ENCODE measurements at regions not wholly inside any gene's neighbourhood (a gene's known extent, or its start where the extent isn't known, plus 50 kb on each side); places are given as distances from the start of the nearest gene placed in this dataset.

DNA sequence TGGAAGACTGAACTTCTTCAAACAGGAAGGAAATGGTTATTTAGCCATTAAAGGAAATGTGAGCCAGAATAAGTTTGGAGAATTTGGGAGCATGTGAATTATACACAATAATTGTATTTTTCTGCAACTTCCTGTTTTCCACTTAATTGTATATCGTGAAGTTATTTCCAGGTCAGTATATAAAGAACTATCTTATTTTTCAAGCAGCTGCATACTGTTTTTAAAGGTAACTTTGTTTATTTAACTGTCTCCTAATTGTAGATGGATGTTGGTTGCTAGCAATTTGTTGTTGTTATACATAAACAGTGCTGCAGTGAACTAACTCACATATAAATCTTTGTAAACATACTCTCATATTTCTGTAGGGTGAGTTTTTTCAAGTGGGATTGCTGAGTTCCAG is 180.3 kb downstream of the HLX start:
- TF ChIP-seq, protein P1, sequence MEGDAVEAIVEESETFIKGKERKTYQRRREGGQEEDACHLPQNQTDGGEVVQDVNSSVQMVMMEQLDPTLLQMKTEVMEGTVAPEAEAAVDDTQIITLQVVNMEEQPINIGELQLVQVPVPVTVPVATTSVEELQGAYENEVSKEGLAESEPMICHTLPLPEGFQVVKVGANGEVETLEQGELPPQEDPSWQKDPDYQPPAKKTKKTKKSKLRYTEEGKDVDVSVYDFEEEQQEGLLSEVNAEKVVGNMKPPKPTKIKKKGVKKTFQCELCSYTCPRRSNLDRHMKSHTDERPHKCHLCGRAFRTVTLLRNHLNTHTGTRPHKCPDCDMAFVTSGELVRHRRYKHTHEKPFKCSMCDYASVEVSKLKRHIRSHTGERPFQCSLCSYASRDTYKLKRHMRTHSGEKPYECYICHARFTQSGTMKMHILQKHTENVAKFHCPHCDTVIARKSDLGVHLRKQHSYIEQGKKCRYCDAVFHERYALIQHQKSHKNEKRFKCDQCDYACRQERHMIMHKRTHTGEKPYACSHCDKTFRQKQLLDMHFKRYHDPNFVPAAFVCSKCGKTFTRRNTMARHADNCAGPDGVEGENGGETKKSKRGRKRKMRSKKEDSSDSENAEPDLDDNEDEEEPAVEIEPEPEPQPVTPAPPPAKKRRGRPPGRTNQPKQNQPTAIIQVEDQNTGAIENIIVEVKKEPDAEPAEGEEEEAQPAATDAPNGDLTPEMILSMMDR (IDR thresholded peaks at IDR 0.05): no peak
- TF ChIP-seq POLR2A (IDR thresholded peaks at IDR 0.05): no peak

All from body of pancreas (tissue), 4 donors.